Hematopoietic multipotent progenitor cell treated with erythropoietin and hydrocortisone succinate and interleukin-3 and kit ligand, for 15 days (in vitro differentiated cells): ENCODE measurements at regions not wholly inside any gene's neighbourhood (a gene's known extent, or its start where the extent isn't known, plus 50 kb on each side); places are given as distances from the start of the nearest gene placed in this dataset.

Source experiments
- DNase-seq: peaks from one replicate; pipeline ENCODE4 v3.0.0-alpha.2; 2015; ENCODE audit warnings: low spot score

- no peak for DNase-seq
These were observed 182.6 kb upstream of the LYPLAL1 start for GRCh38 chr1:218991089-218991488.

- no peak for DNase-seq
These were observed 179.1 kb upstream of the LYPLAL1 start for GRCh38 chr1:218994615-218995014.

- no peak for DNase-seq
These were observed 178.5 kb upstream of the LYPLAL1 start for GRCh38 chr1:218995091-218995665.

- DNase-seq: no peak
These were observed 177.3 kb upstream of the LYPLAL1 start for GRCh38 chr1:218996362-218996761.

GRCh38 chr1:219000005-219000404 lies 173.7 kb upstream of the LYPLAL1 start:
- no peak for DNase-seq

GRCh38 chr1:219000631-219001030 lies 173.0 kb upstream of the LYPLAL1 start:
- DNase-seq: no peak

- DNase-seq: no peak
These were observed 163.0 kb upstream of the LYPLAL1 start for GRCh38 chr1:219010720-219011119.

GRCh38 chr1:219020386-219020785 lies 153.3 kb upstream of the LYPLAL1 start:
- DNase-seq: no peak

- DNase-seq: no peak
These were observed 152.8 kb upstream of the LYPLAL1 start for GRCh38 chr1:219020846-219021245.

- DNase-seq: no peak
These were observed 146.5 kb upstream of the LYPLAL1 start for GRCh38 chr1:219027146-219027673.

GRCh38 chr1:219031809-219032208 lies 141.9 kb upstream of the LYPLAL1 start:
- DNase-seq: no peak

- no peak for DNase-seq
These were observed 135.3 kb upstream of the LYPLAL1 start for GRCh38 chr1:219038398-219038797.

GRCh38 chr1:219039017-219039681 lies 134.5 kb upstream of the LYPLAL1 start:
- DNase-seq: no peak

GRCh38 chr1:219039682-219040154 lies 134.0 kb upstream of the LYPLAL1 start:
- no peak for DNase-seq

GRCh38 chr1:219040291-219040690 lies 133.4 kb upstream of the LYPLAL1 start:
- DNase-seq: no peak

- DNase-seq: no peak
These were observed 132.5 kb upstream of the LYPLAL1 start for GRCh38 chr1:219041141-219041540.

- DNase-seq: no peak
These were observed 131.9 kb upstream of the LYPLAL1 start for GRCh38 chr1:219041818-219042217.

- DNase-seq: no peak
These were observed 130.9 kb upstream of the LYPLAL1 start for GRCh38 chr1:219042769-219043168.

GRCh38 chr1:219045246-219045645 lies 128.4 kb upstream of the LYPLAL1 start:
- no peak for DNase-seq

- DNase-seq: no peak
These were observed 124.2 kb upstream of the LYPLAL1 start for GRCh38 chr1:219049501-219049900.

- DNase-seq: no peak
These were observed 123.4 kb upstream of the LYPLAL1 start for GRCh38 chr1:219050086-219050821.

GRCh38 chr1:219050822-219051125 lies 122.9 kb upstream of the LYPLAL1 start:
- DNase-seq: no peak

- DNase-seq: no peak
These were observed 122.1 kb upstream of the LYPLAL1 start for GRCh38 chr1:219051547-219051946.
